K562 (cell line): ENCODE measurements at regions not wholly inside any gene's neighbourhood (a gene's known extent, or its start where the extent isn't known, plus 50 kb on each side); places are given as distances from the start of the nearest gene placed in this dataset.

ENCODE experiments used
- ATAC-seq: fragments of 200-7000 bp; cut with Tn5 transposase; 3 replicates; pipeline ENCODE4 v1.9.1; 2020; ENCODE audit warnings: moderate library complexity
- BruUV-seq: library from RNA; stranded (reverse); fragments of 400-500 nt; replicated peaks from 2 replicates; lab custom pipeline; 2021; lab: Mats Ljungman, UMichigan
- CTCF ChIA-PET: fragments of 300-600 bp; formaldehyde crosslinking; extraction: SDS; loops from one replicate; lab custom pipeline; 2021; ENCODE audit warnings: low intra/inter-chr PET ratio; lab: Yijun Ruan, JAX
- POLR2A ChIA-PET: fragments of 300-600, 350-650 bp; sonication (Branson Sonifier 250); formaldehyde crosslinking; extraction: SDS; loops from one replicate; lab custom pipeline; 2021; ENCODE audit warnings: antibody characterized with exemption, inconsistent platforms; lab: Yijun Ruan, JAX
- DNase-seq, 4 experiments: peaks; one replicate each; pipeline versions ENCODE4 v3.0.0 to v3.0.0-alpha.2; 2011 to 2018; ENCODE audit warnings: low spot score in 3 of 4, mixed read lengths in 3 of 4; ENCODE audit errors: extremely low read depth in 1 of 4
- FAIRE-seq: peaks from 2 replicates; lab custom pipeline; 2011; peaks lifted over from hg19 to GRCh38; lab: Jason Lieb, UNC
- H2AFZ ChIP-seq: 2 replicates; pipeline ENCODE4 v1.6.0; 2011; ENCODE audit warnings: low read depth, low read length, control low read depth, inconsistent platforms
- H3K27ac ChIP-seq: fragments of 200-600 bp; 3 replicates; pipeline ENCODE4 v1.8.0; 2011; ENCODE audit warnings: low read depth, mild to moderate bottlenecking, control low read depth, inconsistent platforms, low read length, moderate library complexity, mixed read lengths; ENCODE audit errors: extremely low read depth
- H3K27me3 ChIP-seq, 2 experiments: fragments of 300-600 bp in 1 of 2; 2 replicates in 1 of 2; 3 replicates in 1 of 2; pipeline versions ENCODE4 v1.6.0 to v1.8.0; 2011; ENCODE audit warnings: inconsistent platforms in 2 of 2, low read length in 2 of 2, mild to moderate bottlenecking in 1 of 2, mixed read lengths in 1 of 2, moderate library complexity in 1 of 2; ENCODE audit not compliant: control insufficient read depth in 2 of 2, insufficient read depth in 2 of 2
- H3K36me3 ChIP-seq: fragments of 300-600 bp; 3 replicates; pipeline ENCODE4 v1.8.0; 2011; ENCODE audit warnings: mild to moderate bottlenecking, low read length, inconsistent platforms; ENCODE audit not compliant: control insufficient read depth, insufficient read depth
- H3K4me1 ChIP-seq, 2 experiments: fragments of 200-600 bp in 1 of 2; replicated peaks in 1 of 2; 2 replicates in 1 of 2; 3 replicates in 1 of 2; pipeline versions ENCODE4 v1.5.1 to v1.8.0; 2011; ENCODE audit warnings: inconsistent platforms in 2 of 2, low read length in 2 of 2, mild to moderate bottlenecking in 1 of 2, mixed read lengths in 1 of 2, moderate library complexity in 1 of 2; ENCODE audit not compliant: control insufficient read depth in 2 of 2, insufficient read depth in 2 of 2
- H3K4me2 ChIP-seq: 2 replicates; pipeline ENCODE4 v1.6.1; 2011; ENCODE audit warnings: low read length, control low read depth, inconsistent platforms, mixed read lengths; ENCODE audit not compliant: insufficient read depth
- H3K4me3 ChIP-seq: fragments of 200-600 bp; sonication (generic), shearing (Covaris generic); 2 replicates; pipeline ENCODE4 v1.5.1; 2016; ENCODE audit warnings: control low read depth, inconsistent platforms
- H3K79me2 ChIP-seq: fragments of 200-600 bp; 3 replicates; pipeline ENCODE4 v1.8.0; 2011; ENCODE audit warnings: low read length, inconsistent platforms; ENCODE audit not compliant: control insufficient read depth, insufficient read depth
- H3K9ac ChIP-seq, 2 experiments: 2 replicates each; pipeline versions ENCODE4 v1.6.0 to v1.6.1; 2011; ENCODE audit warnings: low read depth in 2 of 2, low read length in 2 of 2, control low read depth in 1 of 2, inconsistent platforms in 1 of 2, mild to moderate bottlenecking in 1 of 2, mixed read lengths in 1 of 2; ENCODE audit not compliant: insufficient read depth in 1 of 2
- H3K9me1 ChIP-seq: one replicate; pipeline ENCODE4 v1.6.0; 2011; ENCODE audit warnings: inconsistent platforms, mild to moderate bottlenecking, low read length, moderate library complexity; ENCODE audit not compliant: control insufficient read depth, insufficient read depth
- H3K9me3 ChIP-seq: replicated peaks from 2 replicates; pipeline ENCODE4 v1.5.1; 2011; ENCODE audit warnings: low read depth, low read length, inconsistent platforms; ENCODE audit not compliant: control insufficient read depth, insufficient read depth
- H4K20me1 ChIP-seq: replicated peaks from 2 replicates; pipeline ENCODE4 v1.6.1; 2011; ENCODE audit warnings: low read length, inconsistent platforms, mixed read lengths; ENCODE audit not compliant: control insufficient read depth, insufficient read depth
- CREB5 ChIP-seq: fragments of 250-450 bp; sonication (Bioruptor Pico); IDR thresholded peaks from 2 replicates; pipeline ENCODE4 v1.5.0; 2020; ENCODE audit warnings: mild to moderate bottlenecking
- CTBP1 ChIP-seq: fragments of 450-650 bp; IDR thresholded peaks from 2 replicates; pipeline ENCODE4 v1.6.1; 2016; ENCODE audit warnings: borderline replicate concordance
- KHSRP ChIP-seq: fragments of 450-650 bp; IDR thresholded peaks from 2 replicates; pipeline ENCODE4 v1.6.1; 2017
- NCOA6 ChIP-seq: fragments of 450-650 bp; IDR thresholded peaks from 2 replicates; pipeline ENCODE4 v1.6.1; 2017; ENCODE audit warnings: mild to moderate bottlenecking
- OTX1 ChIP-seq: fragments of 450-650 bp; formaldehyde crosslinking; IDR thresholded peaks from 2 replicates; pipeline ENCODE4 v1.4.0; 2022; ENCODE audit warnings: mild to moderate bottlenecking
- PHB ChIP-seq: fragments of 250-450 bp; sonication (Bioruptor Pico); IDR thresholded peaks from 2 replicates; pipeline ENCODE4 v1.5.0; 2021
- PTRF ChIP-seq: fragments of 450-650 bp; IDR thresholded peaks from 2 replicates; pipeline ENCODE4 v1.6.1; 2016; ENCODE audit warnings: mild to moderate bottlenecking, missing genetic modification characterization, missing compliant biosample characterization
- SMARCE1 ChIP-seq: fragments of 450-650 bp; IDR thresholded peaks from 2 replicates; pipeline ENCODE4 v1.7.1; 2016; ENCODE audit warnings: mild to moderate bottlenecking
- TCF3 ChIP-seq: sonication (generic); formaldehyde crosslinking; IDR thresholded peaks from 2 replicates; pipeline ENCODE4 v1.4.0; 2020; ENCODE audit warnings: mild to moderate bottlenecking, missing genetic modification reagents
- WHSC1 ChIP-seq: IDR thresholded peaks from one replicate; pipeline ENCODE4 v1.6.1; 2012; ENCODE audit warnings: low read length, control low read depth, inconsistent platforms
- ZNF311 ChIP-seq: fragments of 250-450 bp; sonication (Bioruptor Pico); IDR thresholded peaks from 2 replicates; pipeline ENCODE4 v1.4.0; 2020; ENCODE audit warnings: mild to moderate bottlenecking, moderate library complexity
- WGBS: fragments of 100-300 bp; shearing (Covaris generic); methylation state at CpG from one replicate; pipeline ENCODE4 v1.1.6; 2016; ENCODE audit warnings: low coverage, mixed read lengths; ENCODE audit not compliant: insufficient coverage; ENCODE audit errors: missing lambda C conversion rate; 5-methylcytosine and 5-hydroxymethylcytosine counted together
- in situ Hi-C: fragments of 300-500 bp; cut with MboI; formaldehyde crosslinking; loops from 4 replicates; pipeline ENCODE4 v1.15.0; 2018; ENCODE audit warnings: inconsistent platforms, mixed read lengths
- intact Hi-C: fragments of 100-400 bp; cut with micrococcal nuclease; formaldehyde crosslinking; loops from 2 replicates; pipeline ENCODE4 v1.14.2; 2022
- TF ChIP-seq, protein P1 (sequence below), 2 experiments: fragments of 450-650 bp in 1 of 2; sonication (generic) in 1 of 2; formaldehyde crosslinking in 1 of 2; IDR thresholded peaks in 1 of 2; conservative IDR thresholded peaks in 1 of 2; 2 replicates each; pipeline versions ENCODE4 v1.6.1 to v1.8.1; 2016 to 2023; ENCODE audit warnings: mild to moderate bottlenecking in 2 of 2, moderate library complexity in 2 of 2, inconsistent platforms in 1 of 2, missing genetic modification reagents in 1 of 2

DNA sequence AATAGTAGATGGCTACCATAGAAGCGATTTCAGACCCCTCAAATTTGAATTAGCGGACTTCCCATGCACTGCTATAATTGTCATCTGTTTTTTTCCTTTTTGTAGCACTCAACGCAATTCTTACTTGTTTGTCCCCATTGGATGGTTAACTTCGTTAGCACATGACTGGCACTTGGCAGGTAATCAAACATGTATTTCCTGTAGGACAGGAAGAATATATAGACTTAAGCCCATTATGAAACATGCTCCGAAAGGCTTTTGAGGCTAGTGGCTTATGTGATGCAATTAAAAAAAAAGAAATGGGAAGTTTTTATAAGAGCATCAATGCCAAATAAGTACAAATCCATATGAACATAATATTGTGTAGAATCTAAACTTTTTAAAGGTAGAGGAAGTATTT, 301.2 kb downstream of the PSAT1 start:
- H2AFZ ChIP-seq: no peak overlapping the region
- intact Hi-C loops: no loop called here
- 1% methylated on average over 5 of the region's 5 CpGs for WGBS
- in situ Hi-C loops: no loop called here
- BruUV-seq: no TSS peak
- H3K9me3 ChIP-seq: no peaks in the 10 kb centered on the region
- CTCF ChIA-PET: no interaction called here
- H3K36me3 ChIP-seq: no peaks in the 10 kb centered on the region
- H3K27me3 ChIP-seq: no peaks in the 10 kb centered on the region
- TF ChIP-seq, protein P1, sequence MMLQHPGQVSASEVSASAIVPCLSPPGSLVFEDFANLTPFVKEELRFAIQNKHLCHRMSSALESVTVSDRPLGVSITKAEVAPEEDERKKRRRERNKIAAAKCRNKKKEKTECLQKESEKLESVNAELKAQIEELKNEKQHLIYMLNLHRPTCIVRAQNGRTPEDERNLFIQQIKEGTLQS (IDR thresholded peaks at IDR 0.05): no peak
- TF ChIP-seq, protein P1 (CRISPR knock-in tag; conservative IDR thresholded peaks at IDR 0.05): no peak
- TF ChIP-seq OTX1 (CRISPR knock-in tag) (no peak), ZNF311 (CRISPR knock-in tag) (no peak), TCF3 (CRISPR knock-in tag) (no peak), KHSRP (no peak), PHB (CRISPR knock-in tag) (no peak), PTRF (no peak), SMARCE1 (no peak), CTBP1 (no peak), WHSC1 (no peak), NCOA6 (no peak), CREB5 (CRISPR knock-in tag) (no peak)
- TF ChIP-seq, all 486 proteins: peak for 0
- Histone ChIP-seq H3K27ac (no peak overlapping the region), H3K4me2 (no peak overlapping the region), H4K20me1 (no peaks in the 10 kb centered on the region), H3K79me2 (no peaks in the 10 kb centered on the region), H3K9ac (no peak overlapping the region), H3K9me1 (no peaks in the 10 kb centered on the region), H3K4me1 (no peaks in the 10 kb centered on the region), H3K4me3 (no peak overlapping the region)
- POLR2A ChIA-PET: no interaction called here
- DNase-seq (no peak), FAIRE-seq (no peak), ATAC-seq (no peak)
